Stimulated activated CD8-positive, alpha-beta memory T cell treated with anti-CD3 and anti-CD28 coated beads, Interleukin-12 subunit alpha, Interleukin-12 subunit beta, amount 100 ng/mL, for 1 hour (primary cell): ENCODE measurements at regions not wholly inside any gene's neighbourhood (a gene's known extent, or its start where the extent isn't known, plus 50 kb on each side); places are given as distances from the start of the nearest gene placed in this dataset.

Experiments used
- DNase-seq: peaks from one replicate; pipeline ENCODE4 v3.0.0-alpha.2; 2020; ENCODE audit warnings: low read depth

GRCh38 chr10:44028384-44029137, 356.3 kb downstream of the CXCL12 start:
- no peak for DNase-seq

- no peak for DNase-seq
Measured at GRCh38 chr10:44024356-44025116, 360.4 kb downstream of the CXCL12 start.

- no peak for DNase-seq
Measured at GRCh38 chr10:44023517-44023916, 361.4 kb downstream of the CXCL12 start.

- DNase-seq, result no peak
Measured at GRCh38 chr10:44022203-44022602, 362.7 kb downstream of the CXCL12 start.

GRCh38 chr10:44020322-44021111, 364.4 kb downstream of the CXCL12 start:
- DNase-seq, result no peak

GRCh38 chr10:44017483-44018145, 367.3 kb downstream of the CXCL12 start:
- DNase-seq, result no peak

GRCh38 chr10:44016589-44017482, 368.1 kb downstream of the CXCL12 start:
- DNase-seq, result no peak

GRCh38 chr10:44015702-44016500, 367.2 kb upstream of the ZNF32 start:
- DNase-seq, result no peak

GRCh38 chr10:44014644-44015250, 366.1 kb upstream of the ZNF32 start:
- no peak for DNase-seq

- DNase-seq, result no peak
Measured at GRCh38 chr10:44013981-44014380, 365.3 kb upstream of the ZNF32 start.

- no peak for DNase-seq
Measured at GRCh38 chr10:44012921-44013320, 364.2 kb upstream of the ZNF32 start.

- DNase-seq, result no peak
Measured at GRCh38 chr10:44011603-44011981, 362.9 kb upstream of the ZNF32 start.

- DNase-seq, result no peak
Measured at GRCh38 chr10:44010873-44011602, 362.4 kb upstream of the ZNF32 start.

- DNase-seq, result no peak
Measured at GRCh38 chr10:44009891-44010632, 361.4 kb upstream of the ZNF32 start.

GRCh38 chr10:44008917-44009709, 360.4 kb upstream of the ZNF32 start:
- no peak for DNase-seq

- DNase-seq, result no peak
Measured at GRCh38 chr10:44008270-44008916, 359.7 kb upstream of the ZNF32 start.

GRCh38 chr10:44006771-44007170, 358.1 kb upstream of the ZNF32 start:
- DNase-seq, result no peak
